Activated T-cell treated with anti-CD3 and anti-CD28 coated beads, Interleukin-2, amount 50 U/mL, for 48 hours (primary cell): ENCODE measurements at regions not wholly inside any gene's neighbourhood (a gene's known extent, or its start where the extent isn't known, plus 50 kb on each side); places are given as distances from the start of the nearest gene placed in this dataset.

Experiments used
- DNase-seq, 2 experiments: peaks; one replicate each; pipeline ENCODE4 v3.0.0-alpha.2; 2020

DNA sequence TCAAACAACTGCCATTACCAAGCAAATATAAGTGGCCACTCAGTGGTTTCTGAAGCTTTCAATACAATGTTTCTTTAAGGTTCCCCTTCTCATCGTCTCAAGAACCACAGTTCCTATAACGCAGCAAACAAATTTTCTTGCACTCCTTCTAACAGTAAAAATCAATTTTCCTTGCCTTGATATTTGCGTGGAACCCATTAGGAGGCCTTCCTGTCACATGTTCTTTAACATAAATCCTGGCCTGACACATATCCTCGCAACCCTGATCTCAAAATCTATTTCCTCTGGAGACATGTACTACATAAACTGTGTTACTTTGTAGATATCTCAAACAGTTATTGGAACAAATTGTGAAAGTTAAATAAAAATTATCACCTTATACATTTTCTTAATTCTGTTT lies 65.9 kb upstream of the MANEA start:
- DNase-seq: no peak

DNA sequence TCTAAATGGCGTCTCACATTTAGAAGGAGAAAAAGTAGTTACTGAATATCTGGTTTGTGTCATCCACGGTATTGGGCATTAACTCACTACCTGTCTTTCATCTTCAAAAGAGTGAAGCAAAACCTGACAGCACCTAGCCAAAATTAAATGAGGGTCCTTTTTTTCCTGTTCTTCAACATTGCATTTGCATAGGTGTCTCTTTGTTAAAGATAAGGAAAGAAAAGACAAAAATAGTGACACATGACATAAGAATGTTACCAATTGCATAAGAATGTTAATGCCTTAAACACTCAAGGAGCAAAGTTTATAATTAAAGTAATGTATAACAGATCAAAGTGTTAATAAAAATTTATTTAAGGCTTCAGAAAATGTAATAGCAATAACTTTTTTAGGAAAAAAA lies 61.4 kb upstream of the MANEA start:
- DNase-seq: no peak

DNA sequence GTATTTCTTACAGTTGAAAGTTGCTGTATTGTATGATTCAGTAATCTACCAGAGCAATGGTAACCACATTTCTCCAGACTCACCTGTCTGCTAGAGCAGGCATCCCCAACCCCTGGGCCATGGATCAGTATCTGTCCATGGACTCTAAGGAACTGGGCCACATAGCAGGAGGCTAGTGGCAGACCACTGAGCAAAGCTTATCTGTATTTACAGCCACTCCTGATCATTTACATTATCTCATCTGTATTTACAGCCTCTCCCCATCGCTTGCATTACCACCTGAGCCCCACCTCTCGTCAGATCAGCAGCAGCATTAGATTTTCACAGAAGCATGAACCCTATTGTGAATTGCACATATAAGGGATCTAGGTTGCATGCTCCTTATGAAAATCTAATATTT lies 60.3 kb upstream of the MANEA start:
- no peak for DNase-seq

DNA sequence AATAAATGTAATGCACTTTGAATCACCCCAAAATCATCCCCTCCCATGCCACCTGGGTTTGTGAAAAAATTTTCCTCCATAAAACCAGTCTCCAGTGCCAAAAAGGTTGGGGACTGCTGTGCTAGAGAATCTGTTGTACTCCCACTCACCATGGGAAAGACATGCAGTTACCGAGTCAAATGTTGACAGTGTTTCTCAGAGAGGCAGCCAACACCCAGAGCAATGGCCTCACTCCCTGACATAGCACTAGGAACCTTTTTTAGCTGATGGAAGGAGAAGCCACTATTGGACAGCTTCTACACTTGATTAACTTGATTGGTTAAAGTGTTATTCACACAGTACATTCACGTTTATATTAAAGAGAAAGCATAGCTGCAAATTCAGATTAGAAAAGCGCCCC lies 59.8 kb upstream of the MANEA start:
- DNase-seq: no peak

DNA sequence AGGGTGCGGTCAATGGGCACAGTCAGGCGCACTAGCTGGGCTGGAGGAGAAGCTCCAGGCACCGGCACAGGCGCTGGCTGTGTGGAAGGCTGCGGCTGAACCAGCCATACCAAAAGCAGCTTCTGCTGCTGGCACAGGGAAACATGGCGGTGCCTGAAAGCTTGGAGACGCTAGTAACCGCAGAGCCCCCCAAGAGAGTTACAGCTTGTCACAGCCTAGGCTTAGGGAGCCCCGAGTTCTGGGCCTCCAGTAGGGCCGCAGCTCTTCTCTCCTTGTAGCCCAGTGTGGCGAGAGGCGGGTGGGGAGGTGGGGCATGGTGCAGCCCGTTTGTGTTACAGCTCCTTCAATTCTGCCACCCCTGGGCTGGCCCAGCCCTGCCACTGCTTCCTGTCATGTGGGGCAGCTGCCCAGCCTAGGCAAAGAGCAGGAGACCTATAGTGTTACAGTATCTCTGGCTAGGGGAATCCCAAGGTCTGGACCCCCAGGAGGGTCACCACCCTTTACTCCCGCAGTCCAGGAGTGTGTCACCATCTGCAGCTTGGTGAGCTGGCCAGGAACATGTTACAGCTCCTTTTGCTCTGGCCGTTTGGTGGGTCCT lies 58.6 kb upstream of the MANEA start:
- DNase-seq: no peak

DNA sequence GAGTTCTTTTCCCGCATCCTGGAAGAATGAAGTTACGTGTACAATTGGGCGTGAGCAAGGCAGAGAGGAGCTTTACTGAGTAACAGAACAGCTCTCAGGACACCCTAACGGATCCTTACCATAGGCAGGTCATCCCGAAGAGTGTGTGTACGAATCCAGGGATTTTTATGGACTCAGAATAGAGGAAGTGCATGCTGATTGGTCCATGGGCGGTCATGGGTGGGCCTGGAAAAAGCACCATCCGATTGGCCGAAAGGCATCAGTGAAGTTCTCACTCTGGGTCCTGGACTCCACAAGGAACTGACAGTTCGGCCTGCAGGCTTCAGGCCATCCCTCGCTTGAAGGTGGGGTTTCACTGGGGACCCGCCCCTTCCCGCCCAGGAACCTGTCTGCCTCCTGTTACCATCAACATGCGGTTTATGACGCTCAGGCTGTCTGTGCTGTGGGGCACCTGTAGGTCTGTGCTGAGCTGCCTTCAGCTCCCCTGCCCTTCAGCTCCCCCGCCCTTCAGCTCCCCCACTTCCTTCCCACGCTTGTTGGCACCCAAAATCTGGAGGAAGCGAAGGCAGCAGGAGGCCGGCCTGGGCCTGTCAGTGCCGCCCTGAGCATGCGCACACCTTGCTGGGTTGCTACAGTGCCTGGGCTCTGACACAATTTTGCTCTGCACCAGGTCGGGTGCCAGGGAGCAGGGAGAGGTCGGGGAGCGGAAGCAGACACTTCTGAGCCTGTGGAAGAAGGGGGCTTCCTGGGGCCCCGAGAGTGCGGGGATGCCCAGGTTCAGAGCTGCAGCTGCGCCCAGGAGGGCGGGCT lies 57.9 kb upstream of the MANEA start:
- no peak for DNase-seq

DNA sequence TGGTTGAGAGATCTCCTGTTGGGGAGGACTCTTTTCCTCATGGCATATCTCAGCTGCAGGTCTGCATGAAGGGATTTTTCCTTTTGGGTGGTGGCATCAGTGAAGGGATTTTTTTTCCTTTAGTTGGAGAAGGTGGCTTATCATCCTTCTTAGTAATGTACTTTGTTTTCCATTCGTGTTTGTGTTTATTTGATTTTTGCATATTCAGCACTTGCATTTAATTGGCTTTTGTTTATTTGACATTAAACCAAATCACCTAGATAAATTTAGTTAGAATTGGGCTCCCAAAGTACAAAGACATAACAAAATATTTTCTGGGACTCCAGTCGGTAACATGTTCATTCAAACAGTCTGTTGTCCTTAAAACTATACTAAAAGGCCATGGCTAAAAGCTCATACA lies 56.2 kb upstream of the MANEA start:
- DNase-seq: no peak
